HepG2 (cell line): ENCODE measurements at regions not wholly inside any gene's neighbourhood (a gene's known extent, or its start where the extent isn't known, plus 50 kb on each side); places are given as distances from the start of the nearest gene placed in this dataset.
A peak's percentile ranks its signal among the peaks of the same experiment; 100 is the strongest.

Source experiments
- ATAC-seq: fragments of 200-7000 bp; cut with Tn5 transposase; 3 replicates; pipeline ENCODE4 v1.9.1; 2020; ENCODE audit warnings: mild to moderate bottlenecking, moderate library complexity
- BruUV-seq: library from RNA; stranded (reverse); fragments of 400-500 nt; replicated peaks from 2 replicates; lab custom pipeline; 2021; lab: Mats Ljungman, UMichigan
- CTCF ChIA-PET: fragments of 300-600 bp; formaldehyde crosslinking; extraction: SDS; loops from one replicate; lab custom pipeline; 2021; ENCODE audit warnings: low total read pairs, inconsistent platforms, low intra/inter-chr PET ratio; lab: Yijun Ruan, JAX
- POLR2A ChIA-PET: fragments of 350-600 bp; sonication (Branson Sonifier 250); formaldehyde crosslinking; loops from one replicate; lab custom pipeline; 2020; ENCODE audit warnings: antibody characterized with exemption, inconsistent platforms; lab: Yijun Ruan, JAX
- DNase-seq: peaks from one replicate; pipeline ENCODE4 v3.0.0-alpha.2; 2015; ENCODE audit warnings: low spot score
- FAIRE-seq: peaks from 3 replicates; lab custom pipeline; 2011; peaks lifted over from hg19 to GRCh38; lab: Jason Lieb, UNC
- H2AFZ ChIP-seq: one replicate; pipeline ENCODE4 v1.6.1; 2011; ENCODE audit warnings: low read length, inconsistent platforms
- H3K27ac ChIP-seq: fragments of 300-600 bp; 3 replicates; pipeline ENCODE4 v1.8.0; 2011; ENCODE audit warnings: mixed run types, mild to moderate bottlenecking, mixed read lengths, low read length, inconsistent platforms; ENCODE audit not compliant: insufficient read depth; ENCODE audit errors: extremely low read length
- H3K27me3 ChIP-seq, 2 experiments: fragments of 200-600 bp in 1 of 2; 2 replicates in 1 of 2; 3 replicates in 1 of 2; pipeline versions ENCODE4 v1.6.0 to v1.8.0; 2011; ENCODE audit warnings: low read length in 2 of 2, mild to moderate bottlenecking in 2 of 2, moderate library complexity in 2 of 2, inconsistent platforms in 1 of 2; ENCODE audit not compliant: insufficient read depth in 2 of 2, control insufficient read depth in 1 of 2
- H3K36me3 ChIP-seq, 2 experiments: fragments of 200-600 bp in 1 of 2; replicated peaks in 1 of 2; 2 replicates in 1 of 2; 3 replicates in 1 of 2; pipeline versions ENCODE4 v1.5.1 to v1.8.0; 2011; ENCODE audit warnings: low read length in 2 of 2, inconsistent platforms in 1 of 2; ENCODE audit not compliant: insufficient read depth in 2 of 2, control insufficient read depth in 1 of 2
- H3K4me1 ChIP-seq: 2 replicates; pipeline ENCODE4 v1.5.1; 2012; ENCODE audit warnings: low read length, inconsistent platforms; ENCODE audit not compliant: insufficient read depth
- H3K4me2 ChIP-seq: 2 replicates; pipeline ENCODE4 v1.6.0; 2011; ENCODE audit warnings: low read depth, low read length, inconsistent platforms
- H3K4me3 ChIP-seq, 3 experiments: fragments of 200-600 bp in 1 of 3; sonication (generic), shearing (Covaris generic) in 1 of 3; replicated peaks in 1 of 3; 2 replicates each; pipeline ENCODE4 v1.5.1; 2011 to 2016; ENCODE audit warnings: low read length in 3 of 3, inconsistent platforms in 2 of 3, low read depth in 2 of 3, mild to moderate bottlenecking in 2 of 3, control low read depth in 1 of 3, mixed read lengths in 1 of 3; ENCODE audit not compliant: insufficient read depth in 1 of 3
- H3K79me2 ChIP-seq: one replicate; pipeline ENCODE4 v1.6.1; 2011; ENCODE audit warnings: low read length, inconsistent platforms; ENCODE audit not compliant: insufficient read depth
- H3K9ac ChIP-seq: 2 replicates; pipeline ENCODE4 v1.6.0; 2011; ENCODE audit warnings: mild to moderate bottlenecking, low read depth, low read length, inconsistent platforms; ENCODE audit not compliant: insufficient read depth
- H3K9me3 ChIP-seq: 2 replicates; pipeline ENCODE4 v1.5.1; 2012; ENCODE audit warnings: mild to moderate bottlenecking, low read length
- H4K20me1 ChIP-seq: 2 replicates; pipeline ENCODE4 v1.6.0; 2011; ENCODE audit warnings: inconsistent platforms, mild to moderate bottlenecking, low read length, moderate library complexity; ENCODE audit not compliant: insufficient read depth
- DNMT1 ChIP-seq: sonication (generic); formaldehyde crosslinking; IDR thresholded peaks from 2 replicates; pipeline ENCODE4 v1.5.1; 2020; ENCODE audit warnings: mild to moderate bottlenecking, missing genetic modification reagents
- HNRNPL ChIP-seq: fragments of 200-400 bp; formaldehyde crosslinking; IDR thresholded peaks from 2 replicates; pipeline ENCODE4 v1.6.1; 2017; ENCODE audit warnings: mild to moderate bottlenecking, low read depth, low read length
- MAFF ChIP-seq: IDR thresholded peaks from 2 replicates; pipeline ENCODE4 v1.6.1; 2011; ENCODE audit warnings: low read depth, low read length, improper control_type of control experiment
- MAFK ChIP-seq, 2 experiments: IDR thresholded peaks in 1 of 2; conservative IDR thresholded peaks in 1 of 2; 2 replicates each; pipeline ENCODE4 v1.6.1; 2011; ENCODE audit warnings: improper control_type of control experiment in 2 of 2, low read length in 2 of 2
- RARG ChIP-seq: sonication (generic); formaldehyde crosslinking; IDR thresholded peaks from 2 replicates; pipeline ENCODE4 v1.4.0; 2020; ENCODE audit warnings: low read depth, mild to moderate bottlenecking, missing genetic modification reagents
- TOE1 ChIP-seq: sonication (generic); formaldehyde crosslinking; IDR thresholded peaks from 2 replicates; pipeline ENCODE4 v1.4.0; 2020; ENCODE audit warnings: mild to moderate bottlenecking, missing genetic modification reagents
- ZFY ChIP-seq: sonication (generic); formaldehyde crosslinking; IDR thresholded peaks from 2 replicates; pipeline ENCODE4 v1.4.0; 2020; ENCODE audit warnings: missing genetic modification reagents
- ZNF235 ChIP-seq: sonication (generic); formaldehyde crosslinking; IDR thresholded peaks from 2 replicates; pipeline ENCODE4 v1.8.1; 2023; ENCODE audit warnings: mild to moderate bottlenecking, missing genetic modification reagents, borderline replicate concordance
- ZNF7 ChIP-seq: IDR thresholded peaks from 2 replicates; pipeline ENCODE4 v1.6.1; 2016; ENCODE audit warnings: missing biosample characterization, missing genetic modification reagents
- ZNF775 ChIP-seq: sonication (generic); formaldehyde crosslinking; IDR thresholded peaks from 2 replicates; pipeline ENCODE4 v1.4.0; 2020; ENCODE audit warnings: missing genetic modification reagents, mild to moderate bottlenecking, moderate library complexity, borderline replicate concordance
- WGBS: methylation state at CpG from one replicate; pipeline ENCODE4 v1.1.6; 2017; ENCODE audit warnings: low lambda C conversion rate; 5-methylcytosine and 5-hydroxymethylcytosine counted together
- in situ Hi-C: cut with HindIII; loops from 2 replicates; pipeline ENCODE4 v1.10.0; 2017; ENCODE audit warnings: low pct_unique_long_range_greater_than_20kb; ENCODE audit not compliant: extremely low pct_ligation_motif_present
- intact Hi-C: fragments of 100-400 bp; cut with micrococcal nuclease; formaldehyde crosslinking; loops from one replicate; pipeline ENCODE4 v1.10.0; 2022; ENCODE audit not compliant: unreplicated experiment
- TF ChIP-seq, protein P1 (sequence below): sonication (generic); formaldehyde crosslinking; IDR thresholded peaks from 2 replicates; pipeline ENCODE4 v1.8.0; 2023; ENCODE audit warnings: mild to moderate bottlenecking, missing genetic modification reagents
- TF ChIP-seq, protein P2 (sequence below): sonication (generic); formaldehyde crosslinking; IDR thresholded peaks from 2 replicates; pipeline ENCODE4 v1.4.0; 2020; ENCODE audit warnings: missing genetic modification reagents
- TF ChIP-seq, protein P3 (sequence below): sonication (generic); formaldehyde crosslinking; IDR thresholded peaks from 2 replicates; pipeline ENCODE4 v1.8.0; 2022; ENCODE audit warnings: missing genetic modification reagents, low read depth, mild to moderate bottlenecking, borderline replicate concordance

- Histone ChIP-seq H3K27me3 (no peaks in the 10 kb centered on the region), H3K79me2 (no peaks in the 10 kb centered on the region), H3K36me3 (no peaks in the 10 kb centered on the region), H4K20me1 (no peaks in the 10 kb centered on the region), H3K4me1 (no peaks in the 10 kb centered on the region), H3K4me3 (no peak overlapping the region), H3K9ac (no peak overlapping the region), H3K9me3 (no peaks in the 10 kb centered on the region), H3K27ac (no peak overlapping the region), H3K4me2 (no peak overlapping the region), H2AFZ (no peak overlapping the region)
- no peak for FAIRE-seq
- BruUV-seq, result no TSS peak
- ChIA-PET CTCF (no interaction called here), POLR2A (no interaction called here)
- intact Hi-C loops (no loop called here), in situ Hi-C loops (no loop called here)
- no peak for TF ChIP-seq ZNF775 (CRISPR knock-in tag)
- TF ChIP-seq ZNF7 (CRISPR knock-in tag), result peak; percentile 72
- DNase-seq, result no peak
- no peak for ATAC-seq
These were observed 833.7 kb upstream of the ROBO1 start for GRCh38 chr3:80601479-80601878.

DNA sequence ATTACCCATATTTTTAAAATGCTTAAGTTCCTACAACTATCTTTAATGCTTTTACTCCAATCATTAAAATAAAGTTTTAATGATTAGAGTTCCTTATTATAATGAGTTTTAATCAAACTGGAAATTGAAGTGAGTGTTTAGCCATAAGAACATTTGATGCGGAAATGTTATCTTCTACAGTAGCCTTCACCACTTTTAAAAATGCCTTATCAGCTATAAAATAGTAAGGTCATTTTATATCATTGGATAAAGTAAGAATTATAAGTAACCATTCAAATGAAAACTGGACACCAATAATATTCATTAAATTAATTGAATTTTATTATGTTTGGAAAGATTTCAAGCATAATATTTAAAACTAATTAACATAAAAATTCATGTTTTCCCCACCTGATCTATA lies 825.0 kb upstream of the ROBO1 start:
- CTCF ChIA-PET, result no interaction called here
- Histone ChIP-seq H3K4me2 (no peak overlapping the region), H4K20me1 (no peaks in the 10 kb centered on the region), H2AFZ (no peak overlapping the region), H3K9me3 (no peaks in the 10 kb centered on the region), H3K27ac (no peak overlapping the region), H3K4me1 (no peaks in the 10 kb centered on the region), H3K79me2 (no peaks in the 10 kb centered on the region), H3K4me3 (no peak overlapping the region), H3K27me3 (no peaks in the 10 kb centered on the region), H3K36me3 (no peaks in the 10 kb centered on the region), H3K9ac (no peak overlapping the region)
- POLR2A ChIA-PET, result no interaction called here
- intact Hi-C loops (no loop called here), in situ Hi-C loops (no loop called here)
- FAIRE-seq, result no peak
- ATAC-seq, result no peak
- WGBS, result 2% methylated on average over 1 of the region's 1 CpG
- BruUV-seq, result no TSS peak
- no peak for TF ChIP-seq ZNF235 (CRISPR knock-in tag)
- no peak for TF ChIP-seq HNRNPL
- TF ChIP-seq, protein P1, sequence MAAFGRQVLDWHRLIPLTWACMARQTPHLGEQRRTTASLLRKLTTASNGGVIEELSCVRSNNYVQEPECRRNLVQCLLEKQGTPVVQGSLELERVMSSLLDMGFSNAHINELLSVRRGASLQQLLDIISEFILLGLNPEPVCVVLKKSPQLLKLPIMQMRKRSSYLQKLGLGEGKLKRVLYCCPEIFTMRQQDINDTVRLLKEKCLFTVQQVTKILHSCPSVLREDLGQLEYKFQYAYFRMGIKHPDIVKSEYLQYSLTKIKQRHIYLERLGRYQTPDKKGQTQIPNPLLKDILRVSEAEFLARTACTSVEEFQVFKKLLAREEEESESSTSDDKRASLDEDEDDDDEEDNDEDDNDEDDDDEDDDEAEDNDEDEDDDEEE (CRISPR knock-in tag), result no peak
- peak; percentile 63; the same call in 1 of the 2 replicates for TF ChIP-seq MAFF
- TF ChIP-seq MAFK (conservative IDR thresholded peaks at IDR 0.05 in 1 of 2, IDR thresholded peaks at IDR 0.05 in 1 of 2; ENCODE audit: low read length in 2 of 2), result peak; percentile 60 to 78; a peak in 3 of 4 replicates
- TF ChIP-seq TOE1 (CRISPR knock-in tag), result no peak
- no peak for TF ChIP-seq RARG (CRISPR knock-in tag)
- TF ChIP-seq, protein P2, sequence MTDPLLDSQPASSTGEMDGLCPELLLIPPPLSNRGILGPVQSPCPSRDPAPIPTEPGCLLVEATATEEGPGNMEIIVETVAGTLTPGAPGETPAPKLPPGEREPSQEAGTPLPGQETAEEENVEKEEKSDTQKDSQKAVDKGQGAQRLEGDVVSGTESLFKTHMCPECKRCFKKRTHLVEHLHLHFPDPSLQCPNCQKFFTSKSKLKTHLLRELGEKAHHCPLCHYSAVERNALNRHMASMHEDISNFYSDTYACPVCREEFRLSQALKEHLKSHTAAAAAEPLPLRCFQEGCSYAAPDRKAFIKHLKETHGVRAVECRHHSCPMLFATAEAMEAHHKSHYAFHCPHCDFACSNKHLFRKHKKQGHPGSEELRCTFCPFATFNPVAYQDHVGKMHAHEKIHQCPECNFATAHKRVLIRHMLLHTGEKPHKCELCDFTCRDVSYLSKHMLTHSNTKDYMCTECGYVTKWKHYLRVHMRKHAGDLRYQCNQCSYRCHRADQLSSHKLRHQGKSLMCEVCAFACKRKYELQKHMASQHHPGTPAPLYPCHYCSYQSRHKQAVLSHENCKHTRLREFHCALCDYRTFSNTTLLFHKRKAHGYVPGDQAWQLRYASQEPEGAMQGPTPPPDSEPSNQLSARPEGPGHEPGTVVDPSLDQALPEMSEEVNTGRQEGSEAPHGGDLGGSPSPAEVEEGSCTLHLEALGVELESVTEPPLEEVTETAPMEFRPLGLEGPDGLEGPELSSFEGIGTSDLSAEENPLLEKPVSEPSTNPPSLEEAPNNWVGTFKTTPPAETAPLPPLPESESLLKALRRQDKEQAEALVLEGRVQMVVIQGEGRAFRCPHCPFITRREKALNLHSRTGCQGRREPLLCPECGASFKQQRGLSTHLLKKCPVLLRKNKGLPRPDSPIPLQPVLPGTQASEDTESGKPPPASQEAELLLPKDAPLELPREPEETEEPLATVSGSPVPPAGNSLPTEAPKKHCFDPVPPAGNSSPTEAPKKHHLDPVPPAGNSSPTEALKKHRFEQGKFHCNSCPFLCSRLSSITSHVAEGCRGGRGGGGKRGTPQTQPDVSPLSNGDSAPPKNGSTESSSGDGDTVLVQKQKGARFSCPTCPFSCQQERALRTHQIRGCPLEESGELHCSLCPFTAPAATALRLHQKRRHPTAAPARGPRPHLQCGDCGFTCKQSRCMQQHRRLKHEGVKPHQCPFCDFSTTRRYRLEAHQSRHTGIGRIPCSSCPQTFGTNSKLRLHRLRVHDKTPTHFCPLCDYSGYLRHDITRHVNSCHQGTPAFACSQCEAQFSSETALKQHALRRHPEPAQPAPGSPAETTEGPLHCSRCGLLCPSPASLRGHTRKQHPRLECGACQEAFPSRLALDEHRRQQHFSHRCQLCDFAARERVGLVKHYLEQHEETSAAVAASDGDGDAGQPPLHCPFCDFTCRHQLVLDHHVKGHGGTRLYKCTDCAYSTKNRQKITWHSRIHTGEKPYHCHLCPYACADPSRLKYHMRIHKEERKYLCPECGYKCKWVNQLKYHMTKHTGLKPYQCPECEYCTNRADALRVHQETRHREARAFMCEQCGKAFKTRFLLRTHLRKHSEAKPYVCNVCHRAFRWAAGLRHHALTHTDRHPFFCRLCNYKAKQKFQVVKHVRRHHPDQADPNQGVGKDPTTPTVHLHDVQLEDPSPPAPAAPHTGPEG, result no peak
- TF ChIP-seq, protein P3, sequence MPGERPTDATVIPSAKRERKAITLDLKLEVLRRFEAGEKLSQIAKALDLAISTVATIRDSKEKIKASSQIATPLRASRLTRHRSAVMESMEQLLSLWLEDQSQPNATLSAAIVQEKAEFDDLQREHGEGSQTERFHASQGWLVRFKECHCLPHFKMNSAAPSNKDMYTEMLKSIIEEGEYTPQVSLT (CRISPR knock-in tag), result no peak
- no peak for TF ChIP-seq DNMT1 (CRISPR knock-in tag)
- TF ChIP-seq ZFY (CRISPR knock-in tag), result no peak
- no peak for DNase-seq
